ENCODE measurements at regions not wholly inside any gene's neighbourhood (a gene's known extent, or its start where the extent isn't known, plus 50 kb on each side); places are given as distances from the start of the nearest gene placed in this dataset.

DNA sequence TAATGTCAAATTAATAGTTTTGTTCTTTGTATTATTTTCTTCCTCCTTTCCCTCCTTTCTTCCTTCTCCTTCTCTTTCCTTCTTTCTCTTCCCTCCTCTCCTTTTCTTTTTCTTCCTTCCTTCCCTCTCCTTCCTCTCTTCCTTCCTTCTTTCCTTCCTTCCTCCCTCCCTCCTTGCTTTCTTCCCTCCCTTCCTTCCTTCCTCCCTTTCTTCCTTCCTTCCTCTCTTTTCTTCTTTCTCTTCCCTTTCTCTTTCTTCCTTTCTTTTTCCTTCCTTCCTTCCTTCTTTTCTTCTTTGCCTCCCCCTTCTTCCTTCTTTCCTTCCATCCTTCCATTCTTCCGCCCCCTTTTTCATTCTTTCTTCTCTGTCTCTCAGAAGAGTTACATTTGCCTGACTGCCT, 518.2 kb upstream of the ID4 start:
- WGBS (ENCODE audit: insufficient coverage, low coverage, missing lambda C conversion rate), result no CpG with 5 or more reads among the region's 1 CpG
- CTCF ChIA-PET (ENCODE audit: low intra/inter-chr PET ratio), result no interaction called here
- no TSS peak for BruUV-seq (replicated peaks)

DNA sequence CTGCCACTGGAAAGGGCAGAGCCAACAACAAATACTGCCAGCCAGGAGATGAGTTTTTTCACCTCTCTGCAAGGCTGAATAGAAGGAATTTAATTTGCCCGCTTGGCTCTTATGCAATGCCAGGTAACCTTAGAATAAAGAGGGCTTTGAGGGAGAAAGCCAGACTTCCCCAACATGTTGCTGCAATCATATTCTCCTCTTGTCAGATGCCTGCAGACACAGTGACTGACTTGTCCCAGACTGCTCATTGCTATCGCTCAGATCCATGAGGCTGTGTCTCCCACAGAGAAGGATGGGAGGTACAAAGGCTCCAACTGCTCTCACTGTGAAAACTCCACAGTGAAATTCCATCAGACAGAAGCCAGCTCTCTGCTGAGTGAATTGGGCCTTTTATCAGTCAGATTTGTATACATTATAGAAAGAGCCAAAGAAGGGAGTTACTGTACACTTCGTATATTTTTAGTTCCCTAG, 517.0 kb upstream of the ID4 start:
- Histone ChIP-seq H4K20me1 (replicated peaks; ENCODE audit: control insufficient read depth, insufficient read depth, low read length) (no peaks in the 10 kb centered on the region), H3K9me1 (ENCODE audit: control insufficient read depth, insufficient read depth, low read length) (no peaks in the 10 kb centered on the region), H3K4me3 (no peak overlapping the region), H2AFZ (ENCODE audit: low read depth, low read length) (no peak overlapping the region), H3K27me3 (ENCODE audit: control insufficient read depth in 2 of 2, insufficient read depth in 2 of 2, low read length in 2 of 2) (no peaks in the 10 kb centered on the region), H3K9me3 (replicated peaks; ENCODE audit: control insufficient read depth, insufficient read depth, low read depth, low read length) (no peaks in the 10 kb centered on the region), H3K27ac (ENCODE audit: extremely low read depth, low read depth, low read length) (no peak overlapping the region), H3K36me3 (ENCODE audit: control insufficient read depth, insufficient read depth, low read length) (no peaks in the 10 kb centered on the region), H3K9ac (ENCODE audit: insufficient read depth in 1 of 2, low read depth in 2 of 2, low read length in 2 of 2) (no peak overlapping the region), H3K4me1 (replicated peaks in 1 of 2; ENCODE audit: control insufficient read depth in 2 of 2, insufficient read depth in 2 of 2, low read length in 2 of 2) (no peaks in the 10 kb centered on the region), H3K4me2 (ENCODE audit: insufficient read depth, low read length) (no peak overlapping the region), H3K79me2 (ENCODE audit: control insufficient read depth, insufficient read depth, low read length) (no peaks in the 10 kb centered on the region)
- DNase-seq (ENCODE audit: extremely low read depth in 1 of 4, low spot score in 3 of 4) (no peak), ATAC-seq (no peak), FAIRE-seq (no peak)
- in situ Hi-C loops (cut with MboI), result no loop called here
- ChIA-PET POLR2A (no interaction called here), CTCF (ENCODE audit: low intra/inter-chr PET ratio) (no interaction called here)
- WGBS (ENCODE audit: insufficient coverage, low coverage, missing lambda C conversion rate), result 0% methylated on average over 3 of the region's 3 CpGs
- BruUV-seq (replicated peaks), result no TSS peak
- intact Hi-C loops (cut with micrococcal nuclease), result no loop called here
- TF ChIP-seq, protein P1, sequence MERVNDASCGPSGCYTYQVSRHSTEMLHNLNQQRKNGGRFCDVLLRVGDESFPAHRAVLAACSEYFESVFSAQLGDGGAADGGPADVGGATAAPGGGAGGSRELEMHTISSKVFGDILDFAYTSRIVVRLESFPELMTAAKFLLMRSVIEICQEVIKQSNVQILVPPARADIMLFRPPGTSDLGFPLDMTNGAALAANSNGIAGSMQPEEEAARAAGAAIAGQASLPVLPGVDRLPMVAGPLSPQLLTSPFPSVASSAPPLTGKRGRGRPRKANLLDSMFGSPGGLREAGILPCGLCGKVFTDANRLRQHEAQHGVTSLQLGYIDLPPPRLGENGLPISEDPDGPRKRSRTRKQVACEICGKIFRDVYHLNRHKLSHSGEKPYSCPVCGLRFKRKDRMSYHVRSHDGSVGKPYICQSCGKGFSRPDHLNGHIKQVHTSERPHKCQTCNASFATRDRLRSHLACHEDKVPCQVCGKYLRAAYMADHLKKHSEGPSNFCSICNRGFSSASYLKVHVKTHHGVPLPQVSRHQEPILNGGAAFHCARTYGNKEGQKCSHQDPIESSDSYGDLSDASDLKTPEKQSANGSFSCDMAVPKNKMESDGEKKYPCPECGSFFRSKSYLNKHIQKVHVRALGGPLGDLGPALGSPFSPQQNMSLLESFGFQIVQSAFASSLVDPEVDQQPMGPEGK (CRISPR knock-in tag; IDR thresholded peaks at IDR 0.05; ENCODE audit: borderline replicate concordance), result no peak
- TF ChIP-seq ZKSCAN8 (CRISPR knock-in tag; IDR thresholded peaks at IDR 0.05), result no peak
- no peak for TF ChIP-seq ZNF76 (CRISPR knock-in tag; IDR thresholded peaks at IDR 0.05; ENCODE audit: borderline replicate concordance)
- TF ChIP-seq, protein P2, sequence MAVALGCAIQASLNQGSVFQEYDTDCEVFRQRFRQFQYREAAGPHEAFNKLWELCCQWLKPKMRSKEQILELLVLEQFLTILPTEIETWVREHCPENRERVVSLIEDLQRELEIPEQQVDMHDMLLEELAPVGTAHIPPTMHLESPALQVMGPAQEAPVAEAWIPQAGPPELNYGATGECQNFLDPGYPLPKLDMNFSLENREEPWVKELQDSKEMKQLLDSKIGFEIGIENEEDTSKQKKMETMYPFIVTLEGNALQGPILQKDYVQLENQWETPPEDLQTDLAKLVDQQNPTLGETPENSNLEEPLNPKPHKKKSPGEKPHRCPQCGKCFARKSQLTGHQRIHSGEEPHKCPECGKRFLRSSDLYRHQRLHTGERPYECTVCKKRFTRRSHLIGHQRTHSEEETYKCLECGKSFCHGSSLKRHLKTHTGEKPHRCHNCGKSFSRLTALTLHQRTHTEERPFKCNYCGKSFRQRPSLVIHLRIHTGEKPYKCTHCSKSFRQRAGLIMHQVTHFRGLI (CRISPR knock-in tag; IDR thresholded peaks at IDR 0.05), result no peak
- no peak for TF ChIP-seq ARID2 (IDR thresholded peaks at IDR 0.05)
- TF ChIP-seq SMAD3 (CRISPR knock-in tag; conservative IDR thresholded peaks at IDR 0.05), result no peak
- TF ChIP-seq, protein P3, sequence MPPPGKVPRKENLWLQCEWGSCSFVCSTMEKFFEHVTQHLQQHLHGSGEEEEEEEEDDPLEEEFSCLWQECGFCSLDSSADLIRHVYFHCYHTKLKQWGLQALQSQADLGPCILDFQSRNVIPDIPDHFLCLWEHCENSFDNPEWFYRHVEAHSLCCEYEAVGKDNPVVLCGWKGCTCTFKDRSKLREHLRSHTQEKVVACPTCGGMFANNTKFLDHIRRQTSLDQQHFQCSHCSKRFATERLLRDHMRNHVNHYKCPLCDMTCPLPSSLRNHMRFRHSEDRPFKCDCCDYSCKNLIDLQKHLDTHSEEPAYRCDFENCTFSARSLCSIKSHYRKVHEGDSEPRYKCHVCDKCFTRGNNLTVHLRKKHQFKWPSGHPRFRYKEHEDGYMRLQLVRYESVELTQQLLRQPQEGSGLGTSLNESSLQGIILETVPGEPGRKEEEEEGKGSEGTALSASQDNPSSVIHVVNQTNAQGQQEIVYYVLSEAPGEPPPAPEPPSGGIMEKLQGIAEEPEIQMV (tag; conservative IDR thresholded peaks at IDR 0.05; ENCODE audit: low read depth), result no peak

More for the DNA sequence above, 518.2 kb upstream of the ID4 start:
- H2AFZ ChIP-seq (ENCODE audit: low read depth, low read length), result no peak overlapping the region
- DNase-seq (ENCODE audit: extremely low read depth in 1 of 4, low spot score in 3 of 4) (no peak), ATAC-seq (no peak), FAIRE-seq (no peak)
- H3K9me3 ChIP-seq (replicated peaks; ENCODE audit: control insufficient read depth, insufficient read depth, low read depth, low read length), result no peaks in the 10 kb centered on the region
- in situ Hi-C loops (cut with MboI), result no loop called here
- no peaks in the 10 kb centered on the region for H3K27me3 ChIP-seq (ENCODE audit: control insufficient read depth in 2 of 2, insufficient read depth in 2 of 2, low read length in 2 of 2)
- POLR2A ChIA-PET, result no interaction called here
- no peak overlapping the region for H3K4me2 ChIP-seq (ENCODE audit: insufficient read depth, low read length)
- no peaks in the 10 kb centered on the region for H3K4me1 ChIP-seq (replicated peaks in 1 of 2; ENCODE audit: control insufficient read depth in 2 of 2, insufficient read depth in 2 of 2, low read length in 2 of 2)
- H3K9ac ChIP-seq (ENCODE audit: insufficient read depth in 1 of 2, low read depth in 2 of 2, low read length in 2 of 2), result no peak overlapping the region
- intact Hi-C loops (cut with micrococcal nuclease), result no loop called here
- no peaks in the 10 kb centered on the region for H3K9me1 ChIP-seq (ENCODE audit: control insufficient read depth, insufficient read depth, low read length)
- H4K20me1 ChIP-seq (replicated peaks; ENCODE audit: control insufficient read depth, insufficient read depth, low read length), result no peaks in the 10 kb centered on the region
- no peaks in the 10 kb centered on the region for H3K79me2 ChIP-seq (ENCODE audit: control insufficient read depth, insufficient read depth, low read length)
- H3K36me3 ChIP-seq (ENCODE audit: control insufficient read depth, insufficient read depth, low read length), result no peaks in the 10 kb centered on the region
- TF ChIP-seq CBFA2T3 (IDR thresholded peaks at IDR 0.05), result no peak
- TF ChIP-seq, protein P4, sequence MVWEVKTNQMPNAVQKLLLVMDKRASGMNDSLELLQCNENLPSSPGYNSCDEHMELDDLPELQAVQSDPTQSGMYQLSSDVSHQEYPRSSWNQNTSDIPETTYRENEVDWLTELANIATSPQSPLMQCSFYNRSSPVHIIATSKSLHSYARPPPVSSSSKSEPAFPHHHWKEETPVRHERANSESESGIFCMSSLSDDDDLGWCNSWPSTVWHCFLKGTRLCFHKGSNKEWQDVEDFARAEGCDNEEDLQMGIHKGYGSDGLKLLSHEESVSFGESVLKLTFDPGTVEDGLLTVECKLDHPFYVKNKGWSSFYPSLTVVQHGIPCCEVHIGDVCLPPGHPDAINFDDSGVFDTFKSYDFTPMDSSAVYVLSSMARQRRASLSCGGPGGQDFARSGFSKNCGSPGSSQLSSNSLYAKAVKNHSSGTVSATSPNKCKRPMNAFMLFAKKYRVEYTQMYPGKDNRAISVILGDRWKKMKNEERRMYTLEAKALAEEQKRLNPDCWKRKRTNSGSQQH (CRISPR knock-in tag; IDR thresholded peaks at IDR 0.05), result 0 out of 2 replicates have a peak, but pooled peaks have one; percentile 22
- H3K27ac ChIP-seq (ENCODE audit: extremely low read depth, low read depth, low read length), result no peak overlapping the region
- no peak overlapping the region for H3K4me3 ChIP-seq
